ENCODE measurements at regions not wholly inside any gene's neighbourhood (a gene's known extent, or its start where the extent isn't known, plus 50 kb on each side); places are given as distances from the start of the nearest gene placed in this dataset.

DNA sequence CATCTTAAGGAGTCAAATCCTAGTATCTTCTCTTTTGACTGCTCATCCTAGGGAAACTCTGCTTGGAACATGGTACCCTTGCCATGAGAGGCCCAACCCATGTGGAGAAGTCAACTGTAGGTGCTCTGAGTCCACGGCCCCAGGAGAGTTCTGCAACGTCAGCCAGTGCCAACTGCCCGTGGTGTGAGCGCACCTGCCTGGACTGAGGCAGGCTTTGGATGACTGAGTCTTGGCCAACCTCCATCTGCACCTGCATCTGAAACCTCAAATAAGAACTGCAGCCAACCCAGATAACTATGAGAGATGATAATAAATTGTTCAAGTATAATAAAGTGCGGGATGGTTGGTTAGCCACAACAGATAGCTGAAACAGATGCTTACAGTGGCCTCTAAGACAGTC, 772.0 kb downstream of the TRIML1 start:
- TF ChIP-seq, protein P1, sequence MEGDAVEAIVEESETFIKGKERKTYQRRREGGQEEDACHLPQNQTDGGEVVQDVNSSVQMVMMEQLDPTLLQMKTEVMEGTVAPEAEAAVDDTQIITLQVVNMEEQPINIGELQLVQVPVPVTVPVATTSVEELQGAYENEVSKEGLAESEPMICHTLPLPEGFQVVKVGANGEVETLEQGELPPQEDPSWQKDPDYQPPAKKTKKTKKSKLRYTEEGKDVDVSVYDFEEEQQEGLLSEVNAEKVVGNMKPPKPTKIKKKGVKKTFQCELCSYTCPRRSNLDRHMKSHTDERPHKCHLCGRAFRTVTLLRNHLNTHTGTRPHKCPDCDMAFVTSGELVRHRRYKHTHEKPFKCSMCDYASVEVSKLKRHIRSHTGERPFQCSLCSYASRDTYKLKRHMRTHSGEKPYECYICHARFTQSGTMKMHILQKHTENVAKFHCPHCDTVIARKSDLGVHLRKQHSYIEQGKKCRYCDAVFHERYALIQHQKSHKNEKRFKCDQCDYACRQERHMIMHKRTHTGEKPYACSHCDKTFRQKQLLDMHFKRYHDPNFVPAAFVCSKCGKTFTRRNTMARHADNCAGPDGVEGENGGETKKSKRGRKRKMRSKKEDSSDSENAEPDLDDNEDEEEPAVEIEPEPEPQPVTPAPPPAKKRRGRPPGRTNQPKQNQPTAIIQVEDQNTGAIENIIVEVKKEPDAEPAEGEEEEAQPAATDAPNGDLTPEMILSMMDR (IDR thresholded peaks at IDR 0.05 in 8 of 11, conservative IDR thresholded peaks at IDR 0.05 in 3 of 11) = no peak
- no peak for TF ChIP-seq POLR2A (IDR thresholded peaks at IDR 0.05)

Data from spleen (tissue), 7 donors.